ENCODE measurements at regions not wholly inside any gene's neighbourhood (a gene's known extent, or its start where the extent isn't known, plus 50 kb on each side); places are given as distances from the start of the nearest gene placed in this dataset.

- H3K79me2 ChIP-seq (ENCODE audit: insufficient read depth, low read length): no peaks in the 10 kb centered on the region
- intact Hi-C loops (cut with micrococcal nuclease; ENCODE audit: unreplicated experiment): no loop called here
- in situ Hi-C loops (cut with HindIII; ENCODE audit: extremely low pct_ligation_motif_present, low pct_unique_long_range_greater_than_20kb): no loop called here
- no peaks in the 10 kb centered on the region for H3K27me3 ChIP-seq (ENCODE audit: control insufficient read depth in 1 of 2, insufficient read depth in 2 of 2, low read length in 2 of 2)
- no peak for TF ChIP-seq FOSL1 (CRISPR knock-in tag; IDR thresholded peaks at IDR 0.05; ENCODE audit: borderline replicate concordance)
- WGBS (ENCODE audit: low lambda C conversion rate): 7% methylated on average over 3 of the region's 3 CpGs
- ChIA-PET POLR2A (no interaction called here), CTCF (ENCODE audit: low intra/inter-chr PET ratio, low total read pairs) (no interaction called here)
- H3K9ac ChIP-seq (ENCODE audit: insufficient read depth, low read depth, low read length): no peak overlapping the region
- no peak for ATAC-seq
- no peaks in the 10 kb centered on the region for H3K4me1 ChIP-seq (ENCODE audit: insufficient read depth, low read length)
- H2AFZ ChIP-seq (ENCODE audit: low read length): no peak overlapping the region
- H3K36me3 ChIP-seq (replicated peaks in 1 of 2; ENCODE audit: control insufficient read depth in 1 of 2, insufficient read depth in 2 of 2, low read length in 2 of 2): no peaks in the 10 kb centered on the region
- no peak overlapping the region for H3K4me2 ChIP-seq (ENCODE audit: low read depth, low read length)
- no peak for FAIRE-seq
- no peak overlapping the region for H3K4me3 ChIP-seq (replicated peaks in 1 of 3; ENCODE audit: insufficient read depth in 1 of 3, low read depth in 2 of 3, low read length in 3 of 3)
- DNase-seq (ENCODE audit: low spot score): no peak
- no TSS peak for BruUV-seq (replicated peaks)
- H3K27ac ChIP-seq (ENCODE audit: extremely low read length, insufficient read depth, low read length): no peak overlapping the region
- no peaks in the 10 kb centered on the region for H3K9me3 ChIP-seq (ENCODE audit: low read length)
- H4K20me1 ChIP-seq (ENCODE audit: insufficient read depth, low read length): no peaks in the 10 kb centered on the region
Measured at GRCh38 chr2:194424683-194425209, 1232.3 kb upstream of the SLC39A10 start.

- DNase-seq (ENCODE audit: low spot score): no peak
- CTCF ChIA-PET (ENCODE audit: low intra/inter-chr PET ratio, low total read pairs): no interaction called here
- Histone ChIP-seq H3K27me3 (ENCODE audit: control insufficient read depth in 1 of 2, insufficient read depth in 2 of 2, low read length in 2 of 2) (no peaks in the 10 kb centered on the region), H3K79me2 (ENCODE audit: insufficient read depth, low read length) (no peaks in the 10 kb centered on the region), H3K4me2 (ENCODE audit: low read depth, low read length) (no peak overlapping the region), H3K4me3 (replicated peaks in 1 of 3; ENCODE audit: insufficient read depth in 1 of 3, low read depth in 2 of 3, low read length in 3 of 3) (no peak overlapping the region), H3K36me3 (replicated peaks in 1 of 2; ENCODE audit: control insufficient read depth in 1 of 2, insufficient read depth in 2 of 2, low read length in 2 of 2) (no peaks in the 10 kb centered on the region), H4K20me1 (ENCODE audit: insufficient read depth, low read length) (no peaks in the 10 kb centered on the region), H3K27ac (ENCODE audit: extremely low read length, insufficient read depth, low read length) (no peak overlapping the region), H2AFZ (ENCODE audit: low read length) (no peak overlapping the region), H3K9me3 (ENCODE audit: low read length) (no peaks in the 10 kb centered on the region), H3K9ac (ENCODE audit: insufficient read depth, low read depth, low read length) (no peak overlapping the region), H3K4me1 (ENCODE audit: insufficient read depth, low read length) (no peaks in the 10 kb centered on the region)
- no peak for ATAC-seq
- WGBS (ENCODE audit: low lambda C conversion rate): 30% methylated on average over 3 of the region's 3 CpGs
- intact Hi-C loops (cut with micrococcal nuclease; ENCODE audit: unreplicated experiment): no loop called here
- FAIRE-seq: no peak
- POLR2A ChIA-PET: no interaction called here
- in situ Hi-C loops (cut with HindIII; ENCODE audit: extremely low pct_ligation_motif_present, low pct_unique_long_range_greater_than_20kb): no loop called here
- BruUV-seq (replicated peaks): no TSS peak
- TF ChIP-seq PAX8 (CRISPR knock-in tag; IDR thresholded peaks at IDR 0.05; ENCODE audit: borderline replicate concordance) (no peak), ZNF275 (CRISPR knock-in tag; IDR thresholded peaks at IDR 0.05; ENCODE audit: borderline replicate concordance) (no peak), NFKBIZ (CRISPR knock-in tag; IDR thresholded peaks at IDR 0.05) (no peak), EHMT2 (IDR thresholded peaks at IDR 0.05; ENCODE audit: borderline replicate concordance, low read depth, low read length) (no peak), ZNF678 (CRISPR knock-in tag; IDR thresholded peaks at IDR 0.05) (no peak), BRD4 (CRISPR knock-in tag; IDR thresholded peaks at IDR 0.05) (no peak), ZBTB37 (CRISPR knock-in tag; IDR thresholded peaks at IDR 0.05) (no peak), KDM2A (CRISPR knock-in tag; IDR thresholded peaks at IDR 0.05; ENCODE audit: borderline replicate concordance, low read depth) (no peak), ATF7 (IDR thresholded peaks at IDR 0.05) (no peak), ATF7 (CRISPR knock-in tag; IDR thresholded peaks at IDR 0.05) (no peak), HOMEZ (CRISPR knock-in tag; IDR thresholded peaks at IDR 0.05; ENCODE audit: low read depth) (no peak), NRL (CRISPR knock-in tag; IDR thresholded peaks at IDR 0.05; ENCODE audit: borderline replicate concordance) (no peak), MTF2 (CRISPR knock-in tag; IDR thresholded peaks at IDR 0.05; ENCODE audit: borderline replicate concordance) (no peak), ZNF672 (CRISPR knock-in tag; IDR thresholded peaks at IDR 0.05) (no peak), ZNF83 (CRISPR knock-in tag; IDR thresholded peaks at IDR 0.05; ENCODE audit: borderline replicate concordance) (no peak)
Measured at GRCh38 chr2:194411221-194411620, 1245.8 kb upstream of the SLC39A10 start.
